CD4-positive, alpha-beta T cell (primary cell): ENCODE measurements at regions not wholly inside any gene's neighbourhood (a gene's known extent, or its start where the extent isn't known, plus 50 kb on each side); places are given as distances from the start of the nearest gene placed in this dataset.

Experiments
- ATAC-seq: fragments of 200-7000 bp; cut with Tn5 transposase; one replicate; pipeline ENCODE4 v1.10.0; 2022; ENCODE audit warnings: mild to moderate bottlenecking; ENCODE audit not compliant: poor library complexity
- CTCF ChIA-PET: fragments of 350-600 bp; sonication (Branson Sonifier 250); formaldehyde crosslinking; loops from one replicate; lab custom pipeline; 2021; ENCODE audit warnings: antibody characterized with exemption, inconsistent platforms; lab: Charles Lee
- POLR2A ChIA-PET: fragments of 350-600 bp; sonication (Branson Sonifier 250); formaldehyde crosslinking; loops from one replicate; lab custom pipeline; 2021; ENCODE audit warnings: antibody characterized with exemption, inconsistent platforms; lab: Charles Lee
- DNase-seq, 14 experiments: peaks; one replicate each; pipeline ENCODE4 v3.0.0-alpha.2; 2013 to 2020; ENCODE audit warnings: mixed read lengths in 2 of 14
- H3K27ac ChIP-seq, 2 donors: one replicate each; pipeline versions ENCODE4 v1.5.1 to v1.7.0; 2013; ENCODE audit warnings: low read length in 2 of 2, low read depth in 1 of 2, mild to moderate bottlenecking in 1 of 2
- H3K27me3 ChIP-seq, 2 experiments: 1 replicate in 1 of 2; 2 replicates in 1 of 2; pipeline versions ENCODE4 v1.6.1 to v1.7.0; 2013; ENCODE audit warnings: low read length in 2 of 2, control low read depth in 1 of 2, mild to moderate bottlenecking in 1 of 2, moderate library complexity in 1 of 2; ENCODE audit not compliant: insufficient read depth in 2 of 2, control insufficient read depth in 1 of 2
- H3K36me3 ChIP-seq: one replicate; pipeline ENCODE4 v1.6.1; 2013; ENCODE audit warnings: low read length, control low read depth; ENCODE audit not compliant: insufficient read depth
- H3K4me1 ChIP-seq: one replicate; pipeline ENCODE4 v1.6.1; 2013; ENCODE audit warnings: low read length, control low read depth; ENCODE audit not compliant: insufficient read depth
- H3K4me3 ChIP-seq: one replicate; pipeline ENCODE4 v1.5.1; 2013; ENCODE audit warnings: mild to moderate bottlenecking, low read length, moderate library complexity
- H3K9me3 ChIP-seq, 2 experiments: 1 replicate in 1 of 2; 2 replicates in 1 of 2; pipeline versions ENCODE4 v1.6.1 to v1.7.0; 2013; ENCODE audit warnings: low read length in 2 of 2, mild to moderate bottlenecking in 2 of 2, control low read depth in 1 of 2, moderate library complexity in 1 of 2; ENCODE audit not compliant: control insufficient read depth in 1 of 2, insufficient read depth in 1 of 2
- H3K27ac Mint-ChIP-seq: one replicate; pipeline ENCODE4 v1.8.0; 2020; ENCODE audit warnings: mixed read lengths
- H3K27me3 Mint-ChIP-seq: one replicate; pipeline ENCODE4 v1.8.0; 2021; ENCODE audit warnings: mixed read lengths
- H3K36me3 Mint-ChIP-seq: one replicate; pipeline ENCODE4 v1.8.0; 2021; ENCODE audit warnings: low read depth, mixed read lengths
- H3K4me1 Mint-ChIP-seq: one replicate; pipeline ENCODE4 v1.8.0; 2021; ENCODE audit warnings: low read depth, mixed read lengths
- H3K4me3 Mint-ChIP-seq: one replicate; pipeline ENCODE4 v1.8.0; 2020; ENCODE audit warnings: mild to moderate bottlenecking, mixed read lengths
- H3K9me3 Mint-ChIP-seq: one replicate; pipeline ENCODE4 v1.8.0; 2020; ENCODE audit warnings: mixed read lengths
- CTCF ChIP-seq: fragments of 200-600 bp; IDR thresholded peaks from one replicate; pipeline ENCODE4 v1.8.0; 2022; ENCODE audit warnings: antibody characterized with exemption, mild to moderate bottlenecking
- intact Hi-C, 2 experiments: fragments of 100-400 bp; cut with DNase I in 1 of 2; cut with micrococcal nuclease in 1 of 2; formaldehyde crosslinking; loops; one replicate each; pipeline versions ENCODE4 v1.15.1 to v1.9.0; 2023 to 2025; cut with DNase I, micrococcal nuclease

DNA sequence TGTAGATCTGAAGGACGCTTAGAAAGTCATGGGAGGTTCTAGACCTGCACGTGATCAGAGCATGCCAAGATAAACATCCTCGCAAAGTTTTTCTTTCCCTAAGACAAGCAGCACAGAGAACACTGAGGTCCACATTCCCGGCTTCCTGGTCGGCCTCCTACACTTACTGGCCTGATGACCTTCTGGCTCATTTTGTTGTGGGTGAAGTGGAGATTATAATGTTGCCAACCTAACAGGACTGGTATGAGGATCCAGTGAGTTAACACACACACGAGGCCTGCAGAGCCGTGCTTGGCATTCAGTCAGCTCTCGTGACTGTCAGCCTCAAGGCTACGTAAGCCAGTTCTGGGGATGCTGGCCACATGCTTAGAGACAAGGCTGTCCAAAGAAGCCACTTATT lies 186.0 kb downstream of the TENT4A start:
- Histone ChIP-seq H3K9me3 (no peaks in the 10 kb centered on the region), H3K4me3 (no peak overlapping the region), H3K36me3 (no peaks in the 10 kb centered on the region), H3K4me1 (no peaks in the 10 kb centered on the region), H3K27ac (no peak overlapping the region), H3K27me3 (no peaks in the 10 kb centered on the region)
- no peak for TF ChIP-seq CTCF
- no peak for ATAC-seq
- CTCF ChIA-PET, result no interaction called here
- POLR2A ChIA-PET, result no interaction called here
- DNase-seq, result no peak
- no peak overlapping the region for H3K4me3 Mint-ChIP-seq
- H3K27me3 Mint-ChIP-seq, result no peaks in the 10 kb centered on the region
- no peaks in the 10 kb centered on the region for H3K9me3 Mint-ChIP-seq
- intact Hi-C loops, result no loop called here
- H3K36me3 Mint-ChIP-seq, result no peaks in the 10 kb centered on the region
- H3K27ac Mint-ChIP-seq, result no peak overlapping the region
- H3K4me1 Mint-ChIP-seq, result no peaks in the 10 kb centered on the region

- ChIA-PET POLR2A (no interaction called here), CTCF (no interaction called here)
- intact Hi-C loops, result no loop called here
- Mint-ChIP-seq H3K27me3 (no peaks in the 10 kb centered on the region), H3K9me3 (no peaks in the 10 kb centered on the region), H3K4me1 (no peaks in the 10 kb centered on the region), H3K4me3 (no peak overlapping the region), H3K36me3 (no peaks in the 10 kb centered on the region), H3K27ac (no peak overlapping the region)
- no peak for ATAC-seq
- no peaks in the 10 kb centered on the region for H3K36me3 ChIP-seq
- TF ChIP-seq CTCF, result no peak
- H3K27ac ChIP-seq, result no peak overlapping the region
- no peak overlapping the region for H3K4me3 ChIP-seq
- no peaks in the 10 kb centered on the region for H3K27me3 ChIP-seq
- no peak for DNase-seq
- H3K4me1 ChIP-seq, result no peaks in the 10 kb centered on the region
- H3K9me3 ChIP-seq, result no peaks in the 10 kb centered on the region
These were observed 187.3 kb downstream of the TENT4A start for GRCh38 chr5:6900247-6901227.

DNA sequence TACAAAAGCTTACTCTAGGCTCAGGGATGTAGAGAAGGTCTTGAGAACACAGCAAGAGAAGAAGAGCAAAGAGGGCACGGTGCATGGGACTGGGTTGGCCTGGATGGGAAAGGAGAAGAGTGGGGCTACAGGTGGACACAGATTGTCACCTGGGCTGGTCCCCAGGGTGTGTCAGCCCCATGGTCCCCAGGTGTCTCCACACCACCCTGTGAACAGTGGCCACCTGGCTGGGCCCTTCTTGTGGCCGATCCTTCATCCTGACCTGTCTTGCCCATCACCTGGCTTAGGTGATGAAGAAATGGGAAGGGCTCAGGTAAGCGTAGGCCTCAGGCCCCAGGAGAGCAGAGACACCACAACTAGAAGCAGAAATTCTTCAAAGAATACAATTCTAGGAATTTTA lies 188.9 kb downstream of the TENT4A start:
- POLR2A ChIA-PET, result no interaction called here
- no peaks in the 10 kb centered on the region for H3K36me3 ChIP-seq
- Mint-ChIP-seq H3K27me3 (peaks cover 3% of the 10 kb centered on the region), H3K9me3 (no peaks in the 10 kb centered on the region), H3K4me3 (no peak overlapping the region), H3K4me1 (no peaks in the 10 kb centered on the region), H3K36me3 (no peaks in the 10 kb centered on the region), H3K27ac (no peak overlapping the region)
- CTCF ChIA-PET, result no interaction called here
- intact Hi-C loops, result no loop called here
- no peaks in the 10 kb centered on the region for H3K4me1 ChIP-seq
- H3K9me3 ChIP-seq, result peaks cover 0 to 5% of the 10 kb centered on the region in 2 experiments
- no peak overlapping the region for H3K4me3 ChIP-seq
- DNase-seq (no peak), ATAC-seq (no peak)
- no peak overlapping the region for H3K27ac ChIP-seq
- no peak for TF ChIP-seq CTCF
- no peaks in the 10 kb centered on the region for H3K27me3 ChIP-seq
